ENCODE measurements at regions not wholly inside any gene's neighbourhood (a gene's known extent, or its start where the extent isn't known, plus 50 kb on each side); places are given as distances from the start of the nearest gene placed in this dataset.

GRCh38 chr9:12014488-12014887, 678.7 kb upstream of the TYRP1 start:
- Mint-ChIP-seq H3K4me1 (ENCODE audit: unreplicated experiment) (no peaks in the 10 kb centered on the region), H3K27me3 (no peaks in the 10 kb centered on the region), H3K27ac (no peak overlapping the region), H3K36me3 (no peaks in the 10 kb centered on the region), H3K4me3 (no peak overlapping the region), H3K9me3 (peaks cover 15% of the 10 kb centered on the region)
- no peak for DNase-seq (ENCODE audit: extremely low spot score, unreplicated experiment)
- TF ChIP-seq, protein P1, sequence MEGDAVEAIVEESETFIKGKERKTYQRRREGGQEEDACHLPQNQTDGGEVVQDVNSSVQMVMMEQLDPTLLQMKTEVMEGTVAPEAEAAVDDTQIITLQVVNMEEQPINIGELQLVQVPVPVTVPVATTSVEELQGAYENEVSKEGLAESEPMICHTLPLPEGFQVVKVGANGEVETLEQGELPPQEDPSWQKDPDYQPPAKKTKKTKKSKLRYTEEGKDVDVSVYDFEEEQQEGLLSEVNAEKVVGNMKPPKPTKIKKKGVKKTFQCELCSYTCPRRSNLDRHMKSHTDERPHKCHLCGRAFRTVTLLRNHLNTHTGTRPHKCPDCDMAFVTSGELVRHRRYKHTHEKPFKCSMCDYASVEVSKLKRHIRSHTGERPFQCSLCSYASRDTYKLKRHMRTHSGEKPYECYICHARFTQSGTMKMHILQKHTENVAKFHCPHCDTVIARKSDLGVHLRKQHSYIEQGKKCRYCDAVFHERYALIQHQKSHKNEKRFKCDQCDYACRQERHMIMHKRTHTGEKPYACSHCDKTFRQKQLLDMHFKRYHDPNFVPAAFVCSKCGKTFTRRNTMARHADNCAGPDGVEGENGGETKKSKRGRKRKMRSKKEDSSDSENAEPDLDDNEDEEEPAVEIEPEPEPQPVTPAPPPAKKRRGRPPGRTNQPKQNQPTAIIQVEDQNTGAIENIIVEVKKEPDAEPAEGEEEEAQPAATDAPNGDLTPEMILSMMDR (conservative IDR thresholded peaks at IDR 0.05): no peak

DNA sequence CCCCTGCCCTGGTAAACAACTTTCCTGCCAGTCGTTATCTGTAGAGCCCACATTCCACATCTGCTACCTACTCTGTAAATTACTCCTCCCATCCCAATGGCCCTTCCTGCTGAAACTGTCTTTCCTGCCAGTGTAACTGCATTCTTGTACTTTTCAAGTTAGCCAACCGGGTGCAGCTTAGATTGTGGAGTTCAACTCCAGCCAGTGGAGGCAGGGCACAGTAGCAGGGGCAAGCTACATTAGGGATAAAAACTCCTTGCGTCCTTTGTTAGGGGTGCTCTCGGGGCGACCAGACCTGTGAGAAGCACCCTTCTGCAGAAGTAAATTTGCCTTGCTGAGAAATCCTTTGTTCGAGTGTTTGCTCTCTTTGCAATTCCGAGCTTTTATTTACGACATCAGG, 639.0 kb upstream of the TYRP1 start:
- no peaks in the 10 kb centered on the region for H3K27me3 Mint-ChIP-seq
- H3K4me3 Mint-ChIP-seq: no peak overlapping the region
- no peaks in the 10 kb centered on the region for H3K36me3 Mint-ChIP-seq
- H3K9me3 Mint-ChIP-seq: peaks cover 3% of the 10 kb centered on the region
- no peak overlapping the region for H3K27ac Mint-ChIP-seq
- TF ChIP-seq, protein P1 (conservative IDR thresholded peaks at IDR 0.05): no peak
- no peak for DNase-seq (ENCODE audit: extremely low spot score, unreplicated experiment)
- H3K4me1 Mint-ChIP-seq (ENCODE audit: unreplicated experiment): no peaks in the 10 kb centered on the region

GRCh38 chr9:12056874-12057273, 636.3 kb upstream of the TYRP1 start:
- DNase-seq (ENCODE audit: extremely low spot score, unreplicated experiment): no peak
- TF ChIP-seq, protein P1 (conservative IDR thresholded peaks at IDR 0.05): no peak
- Mint-ChIP-seq H3K27ac (no peak overlapping the region), H3K4me1 (ENCODE audit: unreplicated experiment) (peaks cover 11% of the 10 kb centered on the region), H3K9me3 (peaks cover 9% of the 10 kb centered on the region), H3K36me3 (no peaks in the 10 kb centered on the region), H3K4me3 (no peak overlapping the region), H3K27me3 (no peaks in the 10 kb centered on the region)

GRCh38 chr9:12060067-12060466, 633.1 kb upstream of the TYRP1 start:
- Mint-ChIP-seq H3K27me3 (no peaks in the 10 kb centered on the region), H3K9me3 (peaks cover 15% of the 10 kb centered on the region), H3K4me1 (ENCODE audit: unreplicated experiment) (peaks cover 22% of the 10 kb centered on the region), H3K4me3 (no peak overlapping the region), H3K27ac (no peak overlapping the region), H3K36me3 (no peaks in the 10 kb centered on the region)
- TF ChIP-seq, protein P1 (conservative IDR thresholded peaks at IDR 0.05): no peak
- no peak for DNase-seq (ENCODE audit: extremely low spot score, unreplicated experiment)

DNA sequence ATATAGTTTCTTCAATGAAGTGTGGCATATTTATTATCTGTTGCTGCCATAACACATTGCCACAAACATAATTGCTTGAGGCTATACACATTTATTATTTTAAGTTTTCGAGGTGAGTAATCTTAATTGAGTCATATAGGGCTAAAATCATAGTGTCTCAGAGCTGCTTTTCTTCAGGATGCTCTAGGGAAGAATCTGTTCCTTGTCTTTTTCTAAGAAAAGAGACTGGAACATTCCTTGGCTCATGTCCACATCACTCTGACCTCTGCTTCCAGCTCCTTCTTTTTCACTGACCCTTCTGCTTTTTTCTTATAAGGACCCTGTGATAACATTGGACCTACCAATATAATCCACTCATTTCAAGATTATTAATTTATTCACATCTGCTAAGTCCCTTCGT, 632.4 kb upstream of the TYRP1 start:
- Mint-ChIP-seq H3K36me3 (no peaks in the 10 kb centered on the region), H3K27ac (no peak overlapping the region), H3K4me1 (ENCODE audit: unreplicated experiment) (peaks cover 28% of the 10 kb centered on the region), H3K4me3 (no peak overlapping the region), H3K27me3 (no peaks in the 10 kb centered on the region), H3K9me3 (peaks cover 15% of the 10 kb centered on the region)
- no peak for DNase-seq (ENCODE audit: extremely low spot score, unreplicated experiment)
- TF ChIP-seq, protein P1 (conservative IDR thresholded peaks at IDR 0.05): no peak

DNA sequence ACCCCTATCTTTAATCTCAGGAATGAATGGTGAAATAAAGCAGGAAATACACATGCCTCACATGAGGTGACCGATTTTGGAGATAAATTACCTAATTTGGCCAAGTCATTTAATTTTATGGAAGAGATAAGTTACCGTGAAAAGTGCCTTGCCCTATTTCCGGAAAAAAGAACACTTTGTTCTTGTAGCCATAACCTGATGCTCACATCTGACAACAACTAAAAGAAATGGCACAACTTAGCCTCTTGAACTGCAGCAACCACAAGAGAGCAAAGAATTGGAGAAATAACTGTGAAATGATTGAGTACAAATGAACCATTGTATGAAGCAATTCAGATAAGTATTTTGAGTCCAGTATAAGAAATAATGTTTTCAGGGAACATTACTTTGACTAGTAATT, 628.1 kb upstream of the TYRP1 start:
- TF ChIP-seq, protein P1 (conservative IDR thresholded peaks at IDR 0.05): no peak
- H3K9me3 Mint-ChIP-seq: peaks cover 11% of the 10 kb centered on the region
- H3K4me1 Mint-ChIP-seq (ENCODE audit: unreplicated experiment): peaks cover 26% of the 10 kb centered on the region
- H3K4me3 Mint-ChIP-seq: no peak overlapping the region
- DNase-seq (ENCODE audit: extremely low spot score, unreplicated experiment): no peak
- no peak overlapping the region for H3K27ac Mint-ChIP-seq
- H3K27me3 Mint-ChIP-seq: no peaks in the 10 kb centered on the region
- no peaks in the 10 kb centered on the region for H3K36me3 Mint-ChIP-seq

Measured in type B pancreatic cell (in vitro differentiated cells).